A549 (cell line): ENCODE measurements at regions not wholly inside any gene's neighbourhood (a gene's known extent, or its start where the extent isn't known, plus 50 kb on each side); places are given as distances from the start of the nearest gene placed in this dataset.

ENCODE experiments used
- BHLHE40 ChIP-seq: IDR thresholded peaks from 2 replicates; pipeline ENCODE4 v1.6.1; 2012; ENCODE audit warnings: low read depth, low read length, inconsistent platforms
- CHD2 ChIP-seq: fragments of 150-350 bp; IDR thresholded peaks from 2 replicates; pipeline ENCODE4 v1.6.1; 2014; ENCODE audit warnings: low read length; ENCODE audit not compliant: partially characterized antibody
- CHD4 ChIP-seq: fragments of 200-600 bp; sonication (generic); IDR thresholded peaks from 2 replicates; pipeline ENCODE4 v1.6.1; 2016; ENCODE audit warnings: antibody characterized with exemption, mild to moderate bottlenecking, borderline replicate concordance
- EHMT2 ChIP-seq: fragments of 200-600 bp; sonication (generic); IDR thresholded peaks from 2 replicates; pipeline ENCODE4 v1.6.1; 2016; ENCODE audit warnings: antibody characterized with exemption, low read depth, mild to moderate bottlenecking, moderate library complexity
- EP300 ChIP-seq, 2 experiments: fragments of >200 bp; sonication (Bioruptor Twin); formaldehyde crosslinking; IDR thresholded peaks; 2 replicates in 1 of 2; 3 replicates in 1 of 2; pipeline ENCODE4 v1.6.1; 2016 to 2017
- ESRRA ChIP-seq: fragments of 150-350 bp; IDR thresholded peaks from 2 replicates; pipeline ENCODE4 v1.6.1; 2014; ENCODE audit warnings: mild to moderate bottlenecking, low read length, borderline replicate concordance
- MYC ChIP-seq: IDR thresholded peaks from 2 replicates; pipeline ENCODE4 v1.6.1; 2012; ENCODE audit warnings: mild to moderate bottlenecking, inconsistent platforms, low read length, improper control_type of control experiment, borderline replicate concordance
- NFE2L2 ChIP-seq: fragments of 150-350 bp; conservative IDR thresholded peaks from 2 replicates; pipeline ENCODE4 v1.6.1; 2014; ENCODE audit warnings: low read length
- POLR2A ChIP-seq: IDR thresholded peaks from 2 replicates; pipeline ENCODE4 v1.6.1; 2012; ENCODE audit warnings: mild to moderate bottlenecking, low read length
- SMC3 ChIP-seq: fragments of >200 bp; sonication (Bioruptor Twin); formaldehyde crosslinking; IDR thresholded peaks from 3 replicates; pipeline ENCODE4 v1.6.1; 2018; ENCODE audit warnings: inconsistent platforms
- TF ChIP-seq, protein P1 (sequence below): fragments of >200 bp; sonication (Bioruptor Twin); formaldehyde crosslinking; IDR thresholded peaks from 3 replicates; pipeline ENCODE4 v1.5.1; 2016
- TF ChIP-seq, protein P2 (sequence below): fragments of >200 bp; sonication (Bioruptor Twin); formaldehyde crosslinking; IDR thresholded peaks from 3 replicates; pipeline ENCODE4 v1.6.1; 2016

DNA sequence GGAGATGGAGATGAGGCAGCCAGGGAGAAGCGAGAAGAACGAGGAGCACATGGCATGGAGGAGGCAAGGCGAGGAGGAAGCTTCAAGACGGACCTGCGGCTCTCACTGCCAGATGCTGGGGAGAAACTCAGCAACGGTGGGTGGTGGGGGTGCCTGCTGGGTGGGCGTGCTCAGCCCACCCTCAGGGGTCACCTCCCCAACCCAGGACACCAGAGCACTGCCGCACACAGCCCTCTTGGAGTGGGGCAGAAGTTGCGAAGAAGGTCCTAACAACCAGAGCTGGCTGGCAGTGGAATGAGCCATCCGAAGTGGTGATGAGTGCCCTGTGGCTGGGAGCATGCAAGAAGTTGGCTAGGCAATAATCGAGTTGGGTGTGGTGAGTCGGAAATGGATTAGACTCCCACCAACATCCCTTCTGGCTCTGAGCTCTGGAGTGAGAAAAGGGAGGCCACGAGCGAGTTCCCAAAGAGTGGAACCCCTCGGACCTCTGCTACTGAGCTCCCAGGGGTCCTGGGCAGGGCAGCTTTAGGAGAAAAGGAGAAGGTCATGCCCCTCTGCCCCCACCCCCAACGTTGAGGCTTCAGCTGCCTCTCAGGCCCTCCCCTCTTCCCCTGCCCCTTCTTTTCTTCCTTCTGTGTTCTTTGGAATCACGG lies 212.7 kb upstream of the MVB12B start:
- TF ChIP-seq, protein P1, sequence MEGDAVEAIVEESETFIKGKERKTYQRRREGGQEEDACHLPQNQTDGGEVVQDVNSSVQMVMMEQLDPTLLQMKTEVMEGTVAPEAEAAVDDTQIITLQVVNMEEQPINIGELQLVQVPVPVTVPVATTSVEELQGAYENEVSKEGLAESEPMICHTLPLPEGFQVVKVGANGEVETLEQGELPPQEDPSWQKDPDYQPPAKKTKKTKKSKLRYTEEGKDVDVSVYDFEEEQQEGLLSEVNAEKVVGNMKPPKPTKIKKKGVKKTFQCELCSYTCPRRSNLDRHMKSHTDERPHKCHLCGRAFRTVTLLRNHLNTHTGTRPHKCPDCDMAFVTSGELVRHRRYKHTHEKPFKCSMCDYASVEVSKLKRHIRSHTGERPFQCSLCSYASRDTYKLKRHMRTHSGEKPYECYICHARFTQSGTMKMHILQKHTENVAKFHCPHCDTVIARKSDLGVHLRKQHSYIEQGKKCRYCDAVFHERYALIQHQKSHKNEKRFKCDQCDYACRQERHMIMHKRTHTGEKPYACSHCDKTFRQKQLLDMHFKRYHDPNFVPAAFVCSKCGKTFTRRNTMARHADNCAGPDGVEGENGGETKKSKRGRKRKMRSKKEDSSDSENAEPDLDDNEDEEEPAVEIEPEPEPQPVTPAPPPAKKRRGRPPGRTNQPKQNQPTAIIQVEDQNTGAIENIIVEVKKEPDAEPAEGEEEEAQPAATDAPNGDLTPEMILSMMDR: no peak
- TF ChIP-seq MYC (no peak), ESRRA (no peak), EP300 (IDR thresholded peaks at IDR 0.05) (no peak), CHD2 (no peak), CHD4 (no peak), POLR2A (no peak), BHLHE40 (no peak), SMC3 (no peak), EHMT2 (no peak), NFE2L2 (no peak)
- TF ChIP-seq, protein P2, sequence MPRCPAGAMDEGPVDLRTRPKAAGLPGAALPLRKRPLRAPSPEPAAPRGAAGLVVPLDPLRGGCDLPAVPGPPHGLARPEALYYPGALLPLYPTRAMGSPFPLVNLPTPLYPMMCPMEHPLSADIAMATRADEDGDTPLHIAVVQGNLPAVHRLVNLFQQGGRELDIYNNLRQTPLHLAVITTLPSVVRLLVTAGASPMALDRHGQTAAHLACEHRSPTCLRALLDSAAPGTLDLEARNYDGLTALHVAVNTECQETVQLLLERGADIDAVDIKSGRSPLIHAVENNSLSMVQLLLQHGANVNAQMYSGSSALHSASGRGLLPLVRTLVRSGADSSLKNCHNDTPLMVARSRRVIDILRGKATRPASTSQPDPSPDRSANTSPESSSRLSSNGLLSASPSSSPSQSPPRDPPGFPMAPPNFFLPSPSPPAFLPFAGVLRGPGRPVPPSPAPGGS: no peak
